ENCODE measurements at regions not wholly inside any gene's neighbourhood (a gene's known extent, or its start where the extent isn't known, plus 50 kb on each side); places are given as distances from the start of the nearest gene placed in this dataset.

DNA sequence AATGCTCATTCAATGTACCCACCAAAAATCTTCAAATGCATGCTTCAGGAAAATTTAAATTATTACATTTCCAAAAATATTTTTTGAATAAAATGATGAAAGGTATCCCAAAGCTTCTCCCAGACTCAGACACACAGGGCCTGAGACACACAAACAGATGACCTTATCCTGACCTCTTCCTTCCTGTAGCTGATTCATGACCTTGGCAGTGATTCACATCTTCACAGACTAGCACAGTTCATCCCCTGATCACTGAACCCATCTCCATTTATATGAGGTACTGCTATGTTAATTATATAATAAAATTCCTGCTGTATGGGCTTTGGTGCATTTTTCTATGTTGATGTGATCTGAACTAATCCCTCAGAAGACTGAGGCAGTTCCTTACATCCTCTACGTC lies 265.0 kb upstream of the GLI3 start:
- peak; percentile 44 for DNase-seq (ENCODE audit: low spot score)
- peak; percentile 65 for FAIRE-seq

GRCh38 chr7:42495256-42495655 lies 258.2 kb upstream of the GLI3 start:
- FAIRE-seq: no peak
- DNase-seq (ENCODE audit: low spot score): no peak

GRCh38 chr7:42494736-42495135 lies 257.7 kb upstream of the GLI3 start:
- DNase-seq (ENCODE audit: low spot score): no peak
- no peak for FAIRE-seq

GRCh38 chr7:42494199-42494710 lies 257.2 kb upstream of the GLI3 start:
- DNase-seq (ENCODE audit: low spot score): no peak

DNA sequence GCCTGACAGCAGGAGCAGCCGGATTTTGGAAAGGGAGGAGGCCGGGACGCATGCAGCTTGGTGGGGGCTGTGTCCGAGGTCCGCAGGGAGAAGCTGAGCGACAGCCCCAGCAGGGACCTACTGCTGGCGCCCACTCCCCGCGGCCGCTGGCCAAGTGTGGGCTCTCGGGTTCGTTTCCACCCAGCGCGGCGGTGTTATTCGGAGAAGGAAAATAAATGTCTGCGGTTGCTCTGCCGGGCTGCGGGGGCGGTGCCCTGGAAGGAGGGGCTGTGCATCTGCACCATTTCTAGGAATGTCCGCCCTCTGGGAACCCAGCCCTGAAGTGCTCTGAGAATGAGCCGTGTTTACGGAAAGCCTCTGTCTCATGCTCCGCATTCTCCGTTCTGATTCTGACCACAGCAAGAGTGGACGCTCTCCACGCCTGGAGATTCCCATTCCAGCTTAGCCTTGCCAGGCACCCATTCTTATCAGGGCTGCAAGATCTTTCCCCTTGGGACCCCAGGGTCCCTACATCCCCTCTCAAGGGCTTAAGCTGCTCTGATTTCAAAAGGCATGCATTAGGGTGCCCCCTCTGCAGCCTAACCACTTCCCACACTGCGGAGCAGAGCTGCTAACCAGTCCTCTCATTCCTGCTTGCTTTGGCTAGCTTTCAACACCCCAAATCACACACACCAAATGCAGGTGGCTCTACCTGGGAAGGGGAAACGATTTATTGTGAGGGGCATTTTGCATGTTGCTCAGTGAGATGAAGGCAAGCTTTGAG lies 256.6 kb upstream of the GLI3 start:
- FAIRE-seq (no peak), DNase-seq (ENCODE audit: low spot score) (no peak)

More at GRCh38 chr7:42494199-42494710, 257.2 kb upstream of the GLI3 start:
- FAIRE-seq: no peak

DNA sequence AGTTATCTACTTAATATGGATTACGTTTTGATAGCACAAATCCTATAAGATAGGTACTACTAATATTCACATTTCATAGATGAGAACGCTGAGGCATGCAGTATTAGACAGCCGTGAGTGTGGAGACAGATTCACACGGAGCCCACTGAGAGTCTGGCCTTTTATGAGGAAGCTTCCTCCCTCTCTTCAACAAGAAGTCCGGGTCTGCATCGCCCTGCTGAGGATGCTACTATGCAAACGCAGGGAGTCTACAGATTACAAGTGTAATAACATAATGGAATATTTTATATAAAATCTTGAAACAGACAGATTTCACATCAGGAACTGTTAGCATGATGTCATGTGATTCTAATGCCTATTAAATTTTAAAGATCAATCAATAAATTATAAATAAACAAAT lies 255.9 kb upstream of the GLI3 start:
- FAIRE-seq: no peak

GRCh38 chr7:42491106-42491505 lies 254.1 kb upstream of the GLI3 start:
- FAIRE-seq: no peak
- no peak for DNase-seq (ENCODE audit: low spot score)

More for the DNA sequence above, 255.9 kb upstream of the GLI3 start:
- DNase-seq (ENCODE audit: low spot score): no peak

- no peak for FAIRE-seq
- DNase-seq (ENCODE audit: low spot score): no peak
Measured at GRCh38 chr7:42489299-42489698, 252.3 kb upstream of the GLI3 start.

DNA sequence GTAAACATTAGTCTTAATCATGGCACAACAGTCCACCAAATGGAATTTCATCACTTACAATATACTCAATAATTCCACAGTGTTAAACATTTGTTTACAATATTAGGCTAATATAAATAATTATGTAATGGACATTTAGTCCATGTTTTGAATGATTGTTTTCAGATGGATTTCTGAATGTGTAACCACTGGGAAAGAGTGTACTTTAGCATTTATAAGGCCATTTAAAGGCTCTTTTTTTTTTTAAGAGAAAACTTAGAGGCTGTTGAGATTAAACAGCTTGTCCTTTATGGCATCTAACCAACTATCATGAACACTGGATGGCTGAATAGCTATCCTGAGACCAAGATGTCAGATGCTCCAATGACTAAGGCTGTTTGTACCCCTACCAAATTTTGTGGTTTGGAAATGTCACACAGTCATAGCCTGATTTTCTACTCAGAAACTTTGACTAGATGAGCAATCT lies 248.3 kb upstream of the GLI3 start:
- FAIRE-seq: no peak

DNA sequence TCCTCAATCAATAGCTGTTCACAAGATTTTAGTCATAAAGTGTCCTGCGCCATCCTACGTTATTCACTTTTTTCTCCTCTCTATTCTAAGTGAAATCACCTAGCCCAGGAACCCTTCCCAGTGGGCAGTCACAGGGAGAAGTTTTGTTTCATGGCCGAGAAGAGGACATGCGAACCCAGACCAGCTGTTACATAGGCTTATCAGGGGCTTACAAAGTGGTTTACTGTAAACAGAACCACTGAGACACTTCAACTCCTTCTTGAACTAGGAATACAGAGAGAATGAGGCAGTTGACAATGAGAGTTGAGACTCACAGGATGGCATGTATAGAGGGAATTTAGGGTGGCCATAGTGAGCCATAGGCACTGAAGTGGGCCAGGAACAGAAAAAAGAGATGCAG lies 246.9 kb upstream of the GLI3 start:
- FAIRE-seq (no peak), DNase-seq (ENCODE audit: low spot score) (no peak)

More for the DNA sequence above, 248.3 kb upstream of the GLI3 start:
- DNase-seq (ENCODE audit: low spot score): no peak

DNA sequence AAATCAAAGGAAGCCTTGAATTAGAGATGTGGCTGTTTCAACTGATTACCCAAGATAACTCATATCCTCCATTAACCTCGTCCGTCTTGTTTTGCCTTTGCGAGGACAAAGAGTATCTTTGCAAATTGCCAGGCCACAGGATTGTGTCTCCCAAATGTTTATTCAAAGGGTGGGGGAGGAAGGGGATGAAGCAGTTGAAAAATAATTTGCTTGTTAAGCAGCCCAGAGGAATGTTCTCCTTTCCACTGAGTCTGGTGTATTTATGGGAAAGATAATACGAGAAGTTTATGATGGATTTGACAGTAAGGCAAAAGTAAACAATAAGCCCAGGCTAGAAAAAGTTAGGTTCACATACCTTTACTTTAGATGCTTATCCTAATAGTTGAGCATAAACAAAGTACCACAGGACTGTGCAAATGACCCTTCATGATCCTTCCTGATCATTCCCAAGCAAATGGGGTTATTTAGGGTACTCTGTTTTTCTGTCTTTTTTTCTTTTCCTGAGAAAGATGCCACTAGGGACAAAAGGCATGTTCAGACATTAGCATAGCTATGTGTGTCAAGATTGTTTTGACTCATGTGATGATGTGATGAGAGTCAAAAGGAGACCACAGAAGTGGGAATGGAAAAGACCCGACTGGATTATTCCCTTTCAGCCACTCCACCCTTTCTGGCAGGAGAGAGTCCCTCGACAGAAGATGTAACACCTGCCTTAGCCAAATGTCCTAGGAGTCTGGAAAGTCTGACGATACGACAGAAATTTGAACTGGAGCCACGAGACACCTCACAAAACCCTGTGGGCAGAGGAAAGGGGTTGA lies 243.0 kb upstream of the GLI3 start:
- FAIRE-seq (no peak), DNase-seq (ENCODE audit: low spot score) (no peak)

DNA sequence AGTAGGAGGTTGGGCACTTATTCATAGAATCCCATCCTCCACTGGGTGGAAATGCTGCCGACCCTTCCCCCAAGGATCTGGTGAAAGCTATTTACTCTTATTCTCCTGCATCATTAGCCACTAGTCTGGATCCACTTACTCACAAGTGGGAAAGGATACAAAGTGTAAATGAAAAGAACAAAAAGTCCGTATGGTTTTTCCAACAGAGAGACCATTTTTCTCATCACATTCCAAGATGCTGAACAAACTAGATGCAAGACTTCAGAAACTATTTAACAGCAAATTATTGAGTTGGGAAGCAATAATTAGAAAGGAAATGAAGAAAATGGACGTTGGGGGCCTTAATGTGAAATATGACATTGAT lies 242.4 kb upstream of the GLI3 start:
- DNase-seq (ENCODE audit: low spot score) (no peak), FAIRE-seq (no peak)

DNA sequence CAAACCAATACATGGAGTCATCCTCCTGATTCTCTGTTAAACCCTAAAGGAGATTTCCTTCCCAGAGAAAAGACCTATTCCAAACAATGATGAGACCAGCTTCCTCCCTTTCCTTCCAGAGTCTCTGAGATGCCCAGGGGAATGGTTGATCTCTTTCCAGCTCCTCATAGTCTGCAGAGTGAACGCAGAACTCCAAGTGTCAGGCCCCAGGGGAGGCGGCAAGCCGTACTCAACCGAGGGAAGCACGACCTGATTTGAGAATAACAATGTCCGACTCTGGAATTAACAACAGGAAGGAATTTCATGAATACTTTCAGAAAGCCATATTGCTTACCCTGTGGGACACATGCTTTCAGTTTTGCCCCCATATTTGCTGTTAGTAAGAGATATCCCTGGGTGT lies 241.7 kb upstream of the GLI3 start:
- no peak for FAIRE-seq
- DNase-seq (ENCODE audit: low spot score): no peak

DNA sequence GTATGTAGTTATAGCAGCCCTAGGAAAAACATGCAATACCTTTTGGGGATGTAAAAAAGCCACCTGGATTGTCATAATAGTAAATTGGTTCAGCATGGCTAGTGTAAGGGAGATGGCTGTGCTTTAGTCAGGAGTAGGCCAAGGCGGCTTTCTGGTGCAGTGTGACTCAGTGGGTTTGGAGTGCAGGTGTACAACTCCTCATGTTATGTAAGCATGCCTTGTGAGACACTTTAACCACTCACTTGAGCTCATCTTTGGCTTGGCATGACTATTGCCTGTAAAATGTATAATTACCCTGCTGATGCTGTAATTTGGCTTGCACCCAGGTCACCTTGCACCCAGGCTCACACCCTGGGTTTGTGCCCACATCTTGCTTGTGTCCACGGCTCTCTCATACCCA lies 239.2 kb upstream of the GLI3 start:
- DNase-seq (ENCODE audit: low spot score) (no peak), FAIRE-seq (no peak)

DNA sequence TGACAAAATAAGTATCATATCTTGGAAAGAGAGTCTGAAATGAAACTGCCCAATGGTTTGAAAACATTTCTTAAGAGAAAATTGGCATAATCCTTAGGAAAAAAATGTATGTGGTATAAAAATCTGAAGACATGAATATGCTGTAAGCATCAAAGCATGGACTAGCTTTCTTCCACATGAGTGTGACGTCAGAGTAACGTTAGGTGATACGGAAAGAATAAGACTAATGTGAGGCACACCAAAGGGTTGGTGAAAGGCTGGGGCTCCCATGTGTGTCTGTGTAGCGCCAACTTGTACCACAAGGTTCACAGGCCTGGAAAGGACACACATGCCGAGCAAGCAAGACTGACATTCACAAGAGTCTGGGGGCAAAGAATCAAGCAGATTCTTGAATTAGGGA lies 238.1 kb upstream of the GLI3 start:
- FAIRE-seq: no peak

GRCh38 chr7:42473099-42473498 lies 236.1 kb upstream of the GLI3 start:
- no peak for DNase-seq (ENCODE audit: low spot score)
- no peak for FAIRE-seq

More for the DNA sequence above, 238.1 kb upstream of the GLI3 start:
- no peak for DNase-seq (ENCODE audit: low spot score)

DNA sequence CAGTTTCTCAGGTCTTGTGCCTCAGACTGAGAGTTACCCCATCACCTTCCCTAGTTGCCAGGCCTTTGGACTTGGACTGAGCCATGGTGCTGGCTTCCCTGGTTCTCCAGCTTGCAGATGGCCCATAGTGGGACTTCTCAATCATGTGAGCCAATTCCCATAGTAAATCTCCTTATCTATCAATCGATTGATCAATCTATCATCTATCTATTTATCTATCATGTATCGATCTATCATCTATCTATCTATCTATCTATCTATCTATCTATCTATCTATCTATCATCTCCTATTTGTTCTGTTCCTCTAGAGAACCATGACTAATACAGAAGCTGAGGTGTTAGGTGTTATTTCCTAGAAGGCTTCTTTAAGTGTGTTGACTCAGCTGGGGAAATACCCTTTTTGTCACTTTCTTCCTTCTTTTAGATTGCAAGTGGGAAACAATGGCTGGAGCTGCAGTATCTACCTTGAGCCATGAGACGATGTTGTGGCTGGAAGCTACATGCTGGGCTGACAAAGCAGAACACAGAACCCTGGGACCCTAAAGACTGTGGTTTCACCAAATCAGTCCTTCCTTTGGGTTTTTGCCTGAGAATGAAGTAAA lies 234.7 kb upstream of the GLI3 start:
- FAIRE-seq: no peak
- DNase-seq (ENCODE audit: low spot score): no peak

- FAIRE-seq: no peak
- DNase-seq (ENCODE audit: low spot score): peak; percentile 31
Measured at GRCh38 chr7:42469341-42469740, 232.3 kb upstream of the GLI3 start.

GRCh38 chr7:42468471-42468870 lies 231.5 kb upstream of the GLI3 start:
- FAIRE-seq: no peak
- no peak for DNase-seq (ENCODE audit: low spot score)

DNA sequence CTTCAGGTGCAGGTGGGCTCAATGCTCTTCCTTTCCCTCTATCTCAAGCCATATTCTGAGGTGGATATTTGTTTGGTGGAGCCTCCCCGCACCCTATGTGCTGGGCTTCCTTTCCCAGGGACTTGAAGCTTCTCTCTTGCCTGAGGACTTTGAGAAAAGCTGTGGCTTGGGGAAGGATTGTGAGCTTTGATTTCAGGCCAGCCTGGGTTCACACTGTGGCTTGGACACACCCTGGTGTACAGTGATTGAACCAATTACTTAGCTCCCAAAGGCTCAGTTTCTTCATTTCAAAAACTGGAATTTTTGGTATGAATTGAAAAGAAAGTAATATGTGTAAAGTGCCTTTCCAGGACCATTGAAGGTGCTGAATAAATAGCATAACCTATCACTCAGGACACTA lies 224.5 kb upstream of the GLI3 start:
- no peak for FAIRE-seq
- DNase-seq (ENCODE audit: low spot score): no peak

GRCh38 chr7:42460933-42461332 lies 223.9 kb upstream of the GLI3 start:
- no peak for FAIRE-seq
- DNase-seq (ENCODE audit: low spot score): no peak

GRCh38 chr7:42460148-42460547 lies 223.1 kb upstream of the GLI3 start:
- FAIRE-seq: no peak
- DNase-seq (ENCODE audit: low spot score): no peak

Measured in RCC 7860 (cell line).